Left lung (tissue), 4 donors: ENCODE measurements at regions not wholly inside any gene's neighbourhood (a gene's known extent, or its start where the extent isn't known, plus 50 kb on each side); places are given as distances from the start of the nearest gene placed in this dataset.

Source experiments
- ATAC-seq: fragments of 200-7000 bp; cut with Tn5 transposase; one replicate; pipeline ENCODE4 v1.9.1; 2020; ENCODE audit warnings: moderate library complexity
- DNase-seq, 4 donors: peaks; one replicate each; pipeline ENCODE4 v3.0.0-alpha.2; 2013 to 2020
- H3K27ac ChIP-seq, 2 donors: fragments of 200-600 bp; sonication (generic) in 1 of 2; one replicate each; pipeline versions ENCODE4 v1.5.0 to v1.8.0; 2020 to 2021
- H3K27me3 ChIP-seq, 2 donors: fragments of 200-600 bp; sonication (generic) in 1 of 2; one replicate each; pipeline versions ENCODE4 v1.5.0 to v1.8.0; 2020 to 2021
- H3K36me3 ChIP-seq, 2 donors: fragments of 200-600 bp; sonication (generic) in 1 of 2; one replicate each; pipeline versions ENCODE4 v1.5.0 to v1.8.0; 2020 to 2021
- H3K4me1 ChIP-seq, 2 donors: fragments of 200-600 bp; one replicate each; pipeline ENCODE4 v1.8.0; 2021
- H3K4me3 ChIP-seq, 2 donors: fragments of 200-600 bp; sonication (generic) in 1 of 2; one replicate each; pipeline versions ENCODE4 v1.5.0 to v1.8.0; 2020 to 2021; ENCODE audit warnings: mild to moderate bottlenecking in 1 of 2
- H3K9me3 ChIP-seq, 2 donors: fragments of 200-600 bp; sonication (generic) in 1 of 2; one replicate each; pipeline versions ENCODE4 v1.5.0 to v1.8.0; 2020 to 2021
- CTCF ChIP-seq, 2 donors: fragments of 200-600 bp; sonication (generic) in 1 of 2; IDR thresholded peaks; one replicate each; pipeline versions ENCODE4 v1.5.0 to v1.8.0; 2021; ENCODE audit warnings: antibody characterized with exemption in 2 of 2
- intact Hi-C, 2 donors: fragments of 100-400 bp; cut with DNase I; formaldehyde crosslinking; loops; one replicate each; pipeline versions ENCODE4 v1.11.2 to v1.14.2; 2022
- donor health status: DM: no; HTN: yes; CAD: no.
- donor health status: DM: no; HTN: no; CAD: no.

GRCh38 chr5:120394259-120394658 is 69.8 kb upstream of the PRR16 start:
- DNase-seq (no peak), ATAC-seq (no peak)
- intact Hi-C loops: no loop called here
- no peak for TF ChIP-seq CTCF (IDR thresholded peaks at IDR 0.05)
- Histone ChIP-seq H3K4me3 (no peak overlapping the region), H3K9me3 (peaks cover 0 to 3% of the 10 kb centered on the region in 2 donors), H3K4me1 (no peaks in the 10 kb centered on the region), H3K27ac (no peak overlapping the region), H3K36me3 (no peaks in the 10 kb centered on the region), H3K27me3 (no peaks in the 10 kb centered on the region)

- TF ChIP-seq CTCF (IDR thresholded peaks at IDR 0.05): no peak
- peaks cover 0 to 15% of the 10 kb centered on the region in 2 donors for H3K9me3 ChIP-seq
- DNase-seq (no peak), ATAC-seq (no peak)
- H3K36me3 ChIP-seq: no peaks in the 10 kb centered on the region
- no peak overlapping the region for H3K27ac ChIP-seq
- H3K27me3 ChIP-seq: no peaks in the 10 kb centered on the region
- H3K4me3 ChIP-seq: no peak overlapping the region
- intact Hi-C loops: no loop called here
- no peaks in the 10 kb centered on the region for H3K4me1 ChIP-seq
Measured at GRCh38 chr5:120396186-120396585, 67.9 kb upstream of the PRR16 start.

- no peak for ATAC-seq
Measured at GRCh38 chr5:120400356-120400755, 63.7 kb upstream of the PRR16 start.

GRCh38 chr5:120402606-120403005 is 61.5 kb upstream of the PRR16 start:
- no peak for TF ChIP-seq CTCF (IDR thresholded peaks at IDR 0.05)
- no peak overlapping the region for H3K27ac ChIP-seq
- intact Hi-C loops: no loop called here
- peaks cover 0 to 16% of the 10 kb centered on the region in 2 donors for H3K9me3 ChIP-seq
- no peak overlapping the region for H3K4me3 ChIP-seq
- H3K4me1 ChIP-seq: peaks cover 5 to 8% of the 10 kb centered on the region in 2 donors
- ATAC-seq (no peak), DNase-seq (no peak)
- no peaks in the 10 kb centered on the region for H3K36me3 ChIP-seq
- H3K27me3 ChIP-seq: no peaks in the 10 kb centered on the region

More at GRCh38 chr5:120400356-120400755, 63.7 kb upstream of the PRR16 start:
- H3K4me3 ChIP-seq: no peak overlapping the region
- H3K27ac ChIP-seq: no peak overlapping the region
- H3K27me3 ChIP-seq: no peaks in the 10 kb centered on the region
- TF ChIP-seq CTCF (IDR thresholded peaks at IDR 0.05): no peak
- peaks cover 0 to 2% of the 10 kb centered on the region in 2 donors for H3K4me1 ChIP-seq
- H3K36me3 ChIP-seq: no peaks in the 10 kb centered on the region
- intact Hi-C loops: no loop called here
- DNase-seq: no peak
- H3K9me3 ChIP-seq: peaks cover 0 to 16% of the 10 kb centered on the region in 2 donors

GRCh38 chr5:120405286-120405864 is 58.7 kb upstream of the PRR16 start:
- H3K27ac ChIP-seq: peak overlapping the region in 1 of 2 donors; percentile 39
- peak; percentile 60 for ATAC-seq
- intact Hi-C loops: no loop called here

More at GRCh38 chr5:120405286-120405864, 58.7 kb upstream of the PRR16 start:
- no peak for DNase-seq
- H3K4me3 ChIP-seq: no peak overlapping the region
- no peak for TF ChIP-seq CTCF (IDR thresholded peaks at IDR 0.05)
- peaks cover 0 to 4% of the 10 kb centered on the region in 2 donors for H3K9me3 ChIP-seq
- peaks cover 5 to 8% of the 10 kb centered on the region in 2 donors for H3K4me1 ChIP-seq
- no peaks in the 10 kb centered on the region for H3K27me3 ChIP-seq
- H3K36me3 ChIP-seq: no peaks in the 10 kb centered on the region
